ACC112 (cell line): ENCODE measurements at regions not wholly inside any gene's neighbourhood (a gene's known extent, or its start where the extent isn't known, plus 50 kb on each side); places are given as distances from the start of the nearest gene placed in this dataset.

ENCODE experiments used
- H2AFZ ChIP-seq: fragments of 200-600 bp; sonication (generic); one replicate; pipeline ENCODE4 v1.6.0; 2017; ENCODE audit warnings: antibody characterized with exemption, low read length; ENCODE audit not compliant: unreplicated experiment
- H3K27ac ChIP-seq: fragments of 200-600 bp; sonication (generic); 2 replicates; pipeline ENCODE4 v1.5.1; 2014; ENCODE audit warnings: low read depth, mild to moderate bottlenecking, antibody characterized with exemption, low read length, moderate library complexity
- H3K27me3 ChIP-seq: fragments of 200-600 bp; sonication (generic); 2 replicates; pipeline ENCODE4 v1.6.1; 2014; ENCODE audit warnings: mild to moderate bottlenecking, antibody characterized with exemption, low read length, moderate library complexity, mixed read lengths; ENCODE audit not compliant: insufficient read depth
- H3K36me3 ChIP-seq: fragments of 200-600 bp; sonication (generic); 2 replicates; pipeline ENCODE4 v1.6.1; 2016; ENCODE audit warnings: mild to moderate bottlenecking, antibody characterized with exemption, low read length, moderate library complexity, mixed read lengths; ENCODE audit not compliant: insufficient read depth
- H3K4me1 ChIP-seq: fragments of 200-600 bp; sonication (generic); one replicate; pipeline ENCODE4 v1.6.1; 2016; ENCODE audit warnings: low read length, mixed read lengths; ENCODE audit not compliant: insufficient read depth, unreplicated experiment, control insufficient read depth
- H3K4me3 ChIP-seq: fragments of 200-600 bp; sonication (generic); 2 replicates; pipeline ENCODE4 v1.5.1; 2014; ENCODE audit warnings: mild to moderate bottlenecking, low read depth, low read length
- H3K79me2 ChIP-seq: fragments of 200-600 bp; sonication (generic); one replicate; pipeline ENCODE4 v1.6.0; 2016; ENCODE audit warnings: low read length; ENCODE audit not compliant: control insufficient read depth, unreplicated experiment, insufficient read depth

DNA sequence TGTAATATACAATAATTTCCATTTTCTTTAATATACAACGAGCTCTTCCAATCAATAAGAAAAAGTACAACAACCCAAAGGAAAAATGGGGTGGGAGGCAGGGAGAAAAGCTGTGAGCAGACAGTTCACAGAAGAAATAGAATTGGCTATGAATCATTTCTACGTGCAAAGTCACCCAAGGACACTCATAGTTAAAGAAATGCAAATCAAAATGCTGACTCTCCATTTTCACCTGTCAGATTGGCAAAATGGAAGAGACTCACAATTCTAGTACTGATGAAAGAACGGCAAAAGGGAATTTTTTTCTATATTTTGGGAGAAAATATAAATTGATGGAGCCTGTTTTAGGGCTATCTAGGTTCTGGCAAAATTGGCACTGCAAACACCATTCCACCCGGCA lies 116.3 kb upstream of the MEF2A start:
- H3K4me1 ChIP-seq: peaks cover 15% of the 10 kb centered on the region
- no peak overlapping the region for H2AFZ ChIP-seq
- H3K27me3 ChIP-seq: no peaks in the 10 kb centered on the region
- no peak overlapping the region for H3K4me3 ChIP-seq
- H3K27ac ChIP-seq: no peak overlapping the region
- no peaks in the 10 kb centered on the region for H3K36me3 ChIP-seq
- H3K79me2 ChIP-seq: no peaks in the 10 kb centered on the region

DNA sequence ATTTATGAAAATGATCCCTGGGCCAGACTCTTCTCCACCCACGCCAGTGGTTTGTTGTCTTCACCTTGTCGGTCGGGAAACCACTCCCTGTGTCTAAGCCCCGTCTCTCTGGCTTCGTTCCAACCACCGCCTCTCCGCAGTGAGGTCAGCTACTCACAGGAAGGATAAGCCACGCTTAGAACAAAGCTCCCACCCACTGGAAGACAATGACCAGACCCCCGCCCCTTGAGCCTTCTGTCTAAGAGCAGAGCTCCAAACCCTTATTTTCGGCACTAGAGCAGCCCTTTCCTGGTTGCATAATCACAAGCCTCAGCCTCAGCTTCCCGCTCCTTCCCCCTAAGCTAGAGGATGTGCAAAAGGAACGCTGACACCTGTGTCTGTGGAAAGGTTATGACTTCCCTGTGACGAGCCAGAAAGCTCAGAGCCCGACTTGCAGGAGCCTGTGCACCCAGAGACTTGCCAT lies 114.9 kb upstream of the MEF2A start:
- Histone ChIP-seq H3K4me3 (no peak overlapping the region), H3K27ac (no peak overlapping the region), H3K79me2 (no peaks in the 10 kb centered on the region), H3K27me3 (no peaks in the 10 kb centered on the region), H3K4me1 (peaks cover 28% of the 10 kb centered on the region), H3K36me3 (no peaks in the 10 kb centered on the region), H2AFZ (no peak overlapping the region)

DNA sequence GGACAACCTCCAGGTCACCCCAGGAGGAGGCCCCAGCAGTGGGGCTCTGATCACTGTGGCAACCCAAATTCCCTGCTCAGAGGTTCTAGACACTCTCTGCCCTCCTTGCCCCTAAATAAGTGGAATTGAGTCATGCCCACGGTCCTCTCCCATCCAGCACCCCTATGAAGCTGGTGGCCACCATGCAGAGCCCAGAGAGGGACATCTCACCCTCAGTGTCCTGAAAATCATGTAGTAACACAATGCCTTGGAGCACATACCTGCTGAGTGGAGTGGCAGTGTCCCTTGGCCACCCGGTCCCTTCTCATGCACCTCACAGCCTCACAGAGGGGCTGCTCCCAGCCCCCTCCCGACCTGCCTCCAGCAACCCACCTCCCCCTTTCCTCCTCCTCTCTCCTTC lies 114.3 kb upstream of the MEF2A start:
- Histone ChIP-seq H3K79me2 (no peaks in the 10 kb centered on the region), H3K4me1 (peaks cover 30% of the 10 kb centered on the region), H3K4me3 (no peak overlapping the region), H3K27me3 (no peaks in the 10 kb centered on the region), H2AFZ (no peak overlapping the region), H3K27ac (no peak overlapping the region), H3K36me3 (no peaks in the 10 kb centered on the region)

DNA sequence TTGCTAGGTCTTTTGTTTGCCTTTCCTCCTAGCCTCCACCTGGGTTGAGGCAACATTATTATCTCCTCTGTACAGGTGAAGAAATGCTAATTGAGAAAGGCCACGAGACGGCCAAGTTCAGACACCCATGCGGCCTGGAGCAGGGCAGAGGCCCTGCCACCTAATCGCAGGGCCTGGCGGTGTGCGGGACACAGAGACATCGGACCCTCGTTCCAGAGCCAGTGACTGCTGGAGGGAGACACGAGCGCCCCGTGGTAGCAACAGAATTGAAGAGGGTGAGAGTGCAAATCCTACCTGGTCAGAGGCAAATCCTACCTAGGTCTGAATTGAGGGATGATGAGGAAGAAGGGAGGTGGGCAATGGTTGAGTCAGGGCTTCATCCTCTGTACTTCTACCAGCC lies 113.8 kb upstream of the MEF2A start:
- no peaks in the 10 kb centered on the region for H3K36me3 ChIP-seq
- peaks cover 30% of the 10 kb centered on the region for H3K4me1 ChIP-seq
- no peak overlapping the region for H2AFZ ChIP-seq
- no peaks in the 10 kb centered on the region for H3K27me3 ChIP-seq
- no peaks in the 10 kb centered on the region for H3K79me2 ChIP-seq
- no peak overlapping the region for H3K27ac ChIP-seq
- H3K4me3 ChIP-seq: no peak overlapping the region

DNA sequence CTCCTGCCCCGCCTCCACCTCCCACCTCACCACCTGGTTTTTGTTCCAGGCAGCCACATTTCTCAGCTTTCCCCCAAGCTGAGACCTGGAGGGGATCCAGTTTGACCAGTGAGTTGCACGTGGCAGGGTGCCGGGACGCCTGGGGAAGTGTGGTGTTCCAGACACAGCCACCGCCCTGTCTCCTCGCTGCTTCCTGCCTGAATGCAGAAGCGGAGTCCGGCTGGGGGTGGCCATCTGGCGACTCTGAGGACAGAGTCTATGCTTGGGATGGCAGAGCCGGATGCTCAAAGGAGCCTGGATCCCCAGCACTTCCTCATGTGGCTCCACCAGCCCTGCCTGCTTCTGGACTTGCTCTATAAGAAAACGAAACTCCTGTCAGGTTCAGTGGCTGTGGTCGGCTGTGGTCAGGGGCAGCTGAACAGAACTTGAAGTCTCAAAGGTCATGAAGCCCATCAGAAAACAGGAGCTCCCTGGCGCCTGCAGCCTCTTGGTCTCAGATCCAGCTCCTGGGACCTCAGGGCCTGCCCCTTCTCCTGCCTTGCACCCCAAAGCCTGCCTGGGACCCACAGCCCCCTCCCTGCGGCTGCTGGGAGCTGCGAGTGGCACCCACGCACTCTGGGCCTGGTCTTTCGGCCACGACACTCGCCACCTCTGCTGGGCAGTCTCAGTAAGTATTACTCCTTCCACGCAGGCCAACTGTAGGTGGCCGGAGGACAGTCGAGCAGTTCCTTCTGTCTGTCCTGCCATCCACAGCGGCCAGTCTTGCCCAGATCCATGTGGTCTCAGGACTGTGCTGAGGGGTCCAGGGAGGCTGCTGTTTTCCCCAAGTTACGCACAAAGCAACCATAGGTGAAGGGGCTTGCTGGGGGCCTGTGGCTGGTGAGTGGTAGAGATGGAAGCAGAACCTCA lies 112.8 kb upstream of the MEF2A start:
- no peak overlapping the region for H3K4me3 ChIP-seq
- no peaks in the 10 kb centered on the region for H3K27me3 ChIP-seq
- H2AFZ ChIP-seq: no peak overlapping the region

GRCh38 chr15:99453637-99454030 lies 112.2 kb upstream of the MEF2A start:
- H3K27me3 ChIP-seq: no peaks in the 10 kb centered on the region
- no peak overlapping the region for H2AFZ ChIP-seq
- H3K79me2 ChIP-seq: no peaks in the 10 kb centered on the region
- H3K4me3 ChIP-seq: no peak overlapping the region
- H3K4me1 ChIP-seq: peaks cover 30% of the 10 kb centered on the region
- no peak overlapping the region for H3K27ac ChIP-seq
- H3K36me3 ChIP-seq: no peaks in the 10 kb centered on the region

More for the DNA sequence above, 112.8 kb upstream of the MEF2A start:
- no peaks in the 10 kb centered on the region for H3K79me2 ChIP-seq
- peaks cover 30% of the 10 kb centered on the region for H3K4me1 ChIP-seq
- H3K27ac ChIP-seq: no peak overlapping the region
- no peaks in the 10 kb centered on the region for H3K36me3 ChIP-seq

DNA sequence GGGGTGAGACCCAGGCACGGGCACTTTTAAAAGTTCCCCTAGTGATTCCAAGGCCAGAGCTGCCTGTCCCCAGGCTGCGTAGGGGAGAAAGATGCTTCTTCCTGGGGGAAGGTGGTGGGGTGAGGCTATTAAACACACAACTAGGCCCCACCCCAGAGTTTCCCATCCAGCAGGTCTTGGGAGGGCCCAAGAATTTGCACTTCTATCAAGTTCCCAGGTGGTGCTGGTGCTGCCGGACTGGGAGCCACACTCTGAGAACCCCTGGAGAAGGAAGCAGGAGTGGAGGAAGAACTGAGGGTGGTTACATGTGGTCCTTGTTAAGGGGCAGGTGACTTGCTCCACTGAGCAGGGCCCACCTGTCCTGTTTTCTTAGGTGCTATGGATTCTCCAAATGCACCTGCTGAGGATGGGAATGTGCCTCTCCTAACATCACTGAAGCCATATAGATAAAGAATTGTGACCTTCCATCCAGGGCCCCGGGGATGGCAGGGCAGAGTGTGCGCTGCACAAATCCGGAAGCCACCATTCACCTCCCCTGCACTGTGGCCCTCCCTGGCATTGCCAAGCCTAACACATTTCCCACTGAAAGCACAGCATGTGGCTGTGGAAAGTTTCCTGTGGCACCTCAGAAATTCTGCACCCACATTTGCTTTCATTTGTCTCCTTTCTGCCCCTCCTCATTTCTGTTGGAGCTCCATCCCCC lies 111.5 kb upstream of the MEF2A start:
- Histone ChIP-seq H3K27me3 (no peaks in the 10 kb centered on the region), H3K27ac (peak overlapping the region; percentile 89), H3K36me3 (no peaks in the 10 kb centered on the region), H3K79me2 (no peaks in the 10 kb centered on the region), H3K4me1 (peaks cover 29% of the 10 kb centered on the region), H3K4me3 (peak overlapping the region; percentile 22; the same call in 1 of the 2 replicates), H2AFZ (no peak overlapping the region)

GRCh38 chr15:99454941-99455788 lies 110.6 kb upstream of the MEF2A start:
- Histone ChIP-seq H3K27ac (peak overlapping the region; percentile 89), H3K36me3 (no peaks in the 10 kb centered on the region), H3K4me1 (peaks cover 24% of the 10 kb centered on the region), H3K79me2 (no peaks in the 10 kb centered on the region), H3K27me3 (no peaks in the 10 kb centered on the region), H2AFZ (peak overlapping the region; percentile 41), H3K4me3 (peak overlapping the region; percentile 32)

DNA sequence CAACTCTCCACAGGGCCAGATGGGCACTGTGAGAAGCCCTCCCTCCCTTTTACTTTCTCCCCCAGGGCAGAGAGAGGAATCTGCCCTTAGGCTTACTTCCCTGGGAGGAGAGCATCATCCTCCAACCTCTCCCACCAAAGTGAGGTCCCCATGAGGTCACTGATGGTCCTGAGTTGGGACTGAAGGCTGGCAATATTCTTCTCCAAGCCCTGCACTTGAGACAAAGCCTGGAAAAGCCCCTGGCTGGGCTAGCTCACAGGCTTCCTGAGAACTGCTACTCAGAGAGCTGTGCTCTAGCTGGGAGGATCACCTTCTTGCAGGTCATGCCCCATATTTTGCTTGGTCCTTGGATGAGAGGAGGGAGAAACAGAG lies 110.0 kb upstream of the MEF2A start:
- Histone ChIP-seq H3K4me1 (peaks cover 24% of the 10 kb centered on the region), H3K4me3 (no peak overlapping the region), H3K36me3 (no peaks in the 10 kb centered on the region), H3K27ac (peak overlapping the region; percentile 89), H3K79me2 (no peaks in the 10 kb centered on the region), H3K27me3 (no peaks in the 10 kb centered on the region), H2AFZ (no peak overlapping the region)

DNA sequence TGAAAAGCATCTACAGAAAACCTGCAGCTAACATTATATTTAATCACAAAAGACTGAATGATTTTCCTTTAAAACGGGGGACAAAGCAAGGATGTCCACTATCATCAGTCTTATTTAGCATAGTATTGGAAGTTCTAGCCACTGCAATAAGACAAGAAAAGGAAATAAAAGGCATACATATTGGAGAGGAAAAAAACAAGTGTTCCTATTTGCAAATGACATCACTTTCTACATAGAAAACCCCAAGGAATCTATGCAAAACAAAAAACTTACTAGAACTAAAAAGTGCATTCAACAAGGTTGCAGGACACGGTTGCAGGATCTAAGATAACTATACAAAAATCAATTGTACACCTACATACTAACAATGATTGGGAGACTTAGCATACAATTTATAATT lies 101.6 kb upstream of the MEF2A start:
- no peaks in the 10 kb centered on the region; the same call in 1 of the 2 replicates for H3K36me3 ChIP-seq
- H3K79me2 ChIP-seq: no peaks in the 10 kb centered on the region
- no peak overlapping the region for H2AFZ ChIP-seq
- no peaks in the 10 kb centered on the region for H3K27me3 ChIP-seq
- no peak overlapping the region for H3K27ac ChIP-seq
- H3K4me3 ChIP-seq: no peak overlapping the region
- no peaks in the 10 kb centered on the region for H3K4me1 ChIP-seq
